ENCODE measurements at regions not wholly inside any gene's neighbourhood (a gene's known extent, or its start where the extent isn't known, plus 50 kb on each side); places are given as distances from the start of the nearest gene placed in this dataset.

DNA sequence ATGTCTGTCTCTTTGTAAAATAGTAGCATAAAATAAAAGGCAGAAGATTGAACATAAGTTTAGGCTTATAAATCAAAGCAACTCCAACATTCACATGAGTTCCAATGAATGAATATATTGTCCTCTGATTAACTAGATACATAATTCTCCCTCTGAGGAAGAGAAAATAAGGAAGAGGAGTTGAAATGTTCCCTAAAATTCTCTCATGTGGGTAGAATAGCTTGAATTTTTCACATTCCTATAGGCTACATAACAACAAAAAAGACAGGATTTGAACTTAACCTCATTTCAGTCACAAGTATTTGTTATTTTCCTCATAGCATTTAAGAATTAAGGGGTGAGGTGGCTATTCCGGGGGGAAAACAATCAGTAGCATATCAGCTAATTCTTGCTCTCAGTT, 462.4 kb upstream of the NDST4 start:
- H3K4me1 ChIP-seq (ENCODE audit: insufficient read depth, low read length, poor library complexity, severe bottlenecking) = no peaks in the 10 kb centered on the region
- no peaks in the 10 kb centered on the region for H3K9me3 ChIP-seq (ENCODE audit: insufficient read depth, low read depth, low read length)
- H3K4me2 ChIP-seq (ENCODE audit: low read depth, low read length, poor library complexity, severe bottlenecking) = no peak overlapping the region
- H4K20me1 ChIP-seq (ENCODE audit: insufficient read depth, low read length, poor library complexity, severe bottlenecking) = no peaks in the 10 kb centered on the region
- no peak overlapping the region for H2AFZ ChIP-seq (ENCODE audit: low read length)
- H3K79me2 ChIP-seq (ENCODE audit: insufficient read depth, low read length) = no peaks in the 10 kb centered on the region
- H3K9me2 ChIP-seq (replicated peaks; ENCODE audit: low read depth, low read length) = no peaks in the 10 kb centered on the region; the same call in 1 of the 2 replicates
- no peak for TF ChIP-seq CTCF (conservative IDR thresholded peaks at IDR 0.05; ENCODE audit: low read length)
- TF ChIP-seq EZH2phosphoT487 (IDR thresholded peaks at IDR 0.05; ENCODE audit: borderline replicate concordance) = no peak
- no peaks in the 10 kb centered on the region for H3K36me3 ChIP-seq (ENCODE audit: insufficient read depth, low read length)
- no peaks in the 10 kb centered on the region for H3F3A ChIP-seq (ENCODE audit: low read depth)
- H3K4me3 ChIP-seq (ENCODE audit: low read length, poor library complexity, severe bottlenecking) = no peak overlapping the region
- H3K27me3 ChIP-seq (ENCODE audit: insufficient read depth, low read length, poor library complexity, severe bottlenecking) = no peaks in the 10 kb centered on the region
- H3K9ac ChIP-seq (ENCODE audit: low read depth, low read length, poor library complexity, severe bottlenecking) = no peak overlapping the region

GRCh38 chr4:115562506-115562905, 449.1 kb upstream of the NDST4 start:
- Histone ChIP-seq H3K4me1 (ENCODE audit: insufficient read depth, low read length, poor library complexity, severe bottlenecking) (no peaks in the 10 kb centered on the region), H3K36me3 (ENCODE audit: insufficient read depth, low read length) (no peaks in the 10 kb centered on the region), H3K4me2 (ENCODE audit: low read depth, low read length, poor library complexity, severe bottlenecking) (no peak overlapping the region), H2AFZ (ENCODE audit: low read length) (no peak overlapping the region), H3K9me2 (replicated peaks; ENCODE audit: low read depth, low read length) (no peaks in the 10 kb centered on the region), H3K27me3 (ENCODE audit: insufficient read depth, low read length, poor library complexity, severe bottlenecking) (no peaks in the 10 kb centered on the region), H3K4me3 (ENCODE audit: low read length, poor library complexity, severe bottlenecking) (no peak overlapping the region), H3K9me3 (ENCODE audit: insufficient read depth, low read depth, low read length) (no peaks in the 10 kb centered on the region), H3K79me2 (ENCODE audit: insufficient read depth, low read length) (no peaks in the 10 kb centered on the region), H3K9ac (ENCODE audit: low read depth, low read length, poor library complexity, severe bottlenecking) (no peak overlapping the region), H4K20me1 (ENCODE audit: insufficient read depth, low read length, poor library complexity, severe bottlenecking) (no peaks in the 10 kb centered on the region), H3F3A (ENCODE audit: low read depth) (no peaks in the 10 kb centered on the region)
- TF ChIP-seq CTCF (conservative IDR thresholded peaks at IDR 0.05; ENCODE audit: low read length) (no peak), EZH2phosphoT487 (IDR thresholded peaks at IDR 0.05; ENCODE audit: borderline replicate concordance) (no peak)

GRCh38 chr4:115548123-115548522, 434.7 kb upstream of the NDST4 start:
- H4K20me1 ChIP-seq (ENCODE audit: insufficient read depth, low read length, poor library complexity, severe bottlenecking) = no peaks in the 10 kb centered on the region
- no peak overlapping the region for H3K4me2 ChIP-seq (ENCODE audit: low read depth, low read length, poor library complexity, severe bottlenecking)
- H2AFZ ChIP-seq (ENCODE audit: low read length) = no peak overlapping the region
- no peaks in the 10 kb centered on the region for H3K4me1 ChIP-seq (ENCODE audit: insufficient read depth, low read length, poor library complexity, severe bottlenecking)
- H3K9me3 ChIP-seq (ENCODE audit: insufficient read depth, low read depth, low read length) = no peaks in the 10 kb centered on the region
- H3K36me3 ChIP-seq (ENCODE audit: insufficient read depth, low read length) = no peaks in the 10 kb centered on the region
- TF ChIP-seq CTCF (conservative IDR thresholded peaks at IDR 0.05; ENCODE audit: low read length) = no peak
- no peak for TF ChIP-seq EZH2phosphoT487 (IDR thresholded peaks at IDR 0.05; ENCODE audit: borderline replicate concordance)
- no peaks in the 10 kb centered on the region for H3K27me3 ChIP-seq (ENCODE audit: insufficient read depth, low read length, poor library complexity, severe bottlenecking)
- no peak overlapping the region for H3K4me3 ChIP-seq (ENCODE audit: low read length, poor library complexity, severe bottlenecking)
- H3F3A ChIP-seq (ENCODE audit: low read depth) = no peaks in the 10 kb centered on the region
- H3K9me2 ChIP-seq (replicated peaks; ENCODE audit: low read depth, low read length) = no peaks in the 10 kb centered on the region
- H3K9ac ChIP-seq (ENCODE audit: low read depth, low read length, poor library complexity, severe bottlenecking) = no peak overlapping the region
- H3K79me2 ChIP-seq (ENCODE audit: insufficient read depth, low read length) = no peaks in the 10 kb centered on the region
